Suprapubic skin (tissue), 4 donors: ENCODE measurements at regions not wholly inside any gene's neighbourhood (a gene's known extent, or its start where the extent isn't known, plus 50 kb on each side); places are given as distances from the start of the nearest gene placed in this dataset.

Experiments used
- CTCF ChIP-seq, 2 donors: fragments of 200-600 bp in 1 of 2; fragments of 450-650 bp in 1 of 2; sonication (generic) in 1 of 2; IDR thresholded peaks; one replicate each; pipeline ENCODE4 v1.5.1; 2016 to 2019; ENCODE audit warnings: antibody characterized with exemption in 2 of 2, mild to moderate bottlenecking in 1 of 2, moderate library complexity in 1 of 2
- EP300 ChIP-seq: sonication (generic); formaldehyde crosslinking; IDR thresholded peaks from one replicate; pipeline ENCODE4 v1.6.1; 2017; ENCODE audit warnings: antibody characterized with exemption
- POLR2A ChIP-seq, 2 donors: fragments of 450-650 bp; IDR thresholded peaks; one replicate each; pipeline ENCODE4 v1.6.1; 2017; ENCODE audit warnings: antibody characterized with exemption in 2 of 2, mild to moderate bottlenecking in 2 of 2, moderate library complexity in 2 of 2
- POLR2AphosphoS5 ChIP-seq, 3 donors: sonication (generic); formaldehyde crosslinking; IDR thresholded peaks; one replicate each; pipeline ENCODE4 v1.6.1; 2017; ENCODE audit warnings: antibody characterized with exemption in 3 of 3

GRCh38 chr10:30176776-30177533 lies 117.6 kb upstream of the JCAD start:
- no peak for TF ChIP-seq CTCF (IDR thresholded peaks at IDR 0.05)
- no peak for TF ChIP-seq EP300
- TF ChIP-seq POLR2AphosphoS5 (IDR thresholded peaks at IDR 0.05), result no peak
- no peak for TF ChIP-seq POLR2A (IDR thresholded peaks at IDR 0.05)
